Stomach (tissue), 8 donors: ENCODE measurements at regions not wholly inside any gene's neighbourhood (a gene's known extent, or its start where the extent isn't known, plus 50 kb on each side); places are given as distances from the start of the nearest gene placed in this dataset.

Experiments used
- DNase-seq, 2 donors: peaks; one replicate each; pipeline versions ENCODE4 v3.0.0 to v3.0.0-alpha.2; 2013 to 2019
- H3K27ac ChIP-seq, 5 donors: fragments of 200-600 bp in 4 of 5; sonication (generic) in 4 of 5; one replicate each; pipeline ENCODE4 v1.5.1; 2013 to 2019; ENCODE audit warnings: mild to moderate bottlenecking in 1 of 5, moderate library complexity in 1 of 5
- H3K27me3 ChIP-seq, 3 donors: fragments of 200-600 bp; sonication (generic); one replicate each; pipeline ENCODE4 v1.5.1; 2017 to 2019; ENCODE audit warnings: mixed run types in 1 of 3
- H3K36me3 ChIP-seq, 4 donors: fragments of 200-600 bp; sonication (generic); 1 replicate in 3 of 4; 2 replicates in 1 of 4; pipeline ENCODE4 v1.5.1; 2016 to 2019
- H3K4me1 ChIP-seq, 4 donors: fragments of 200-600 bp; sonication (generic); one replicate each; pipeline ENCODE4 v1.5.1; 2016 to 2019
- H3K4me3 ChIP-seq, 4 donors: fragments of 200-600 bp; sonication (generic) in 3 of 4; one replicate each; pipeline ENCODE4 v1.5.1; 2016 to 2019; ENCODE audit warnings: mild to moderate bottlenecking in 1 of 4
- H3K9me3 ChIP-seq, 4 donors: fragments of 200-600 bp; sonication (generic); one replicate each; pipeline ENCODE4 v1.5.1; 2016 to 2019
- CTCF ChIP-seq, 7 experiments: fragments of 450-650 bp in 4 of 7; fragments of 200-600 bp in 3 of 7; sonication (generic) in 3 of 7; IDR thresholded peaks; one replicate each; pipeline ENCODE4 v1.5.1; 2016 to 2019; ENCODE audit warnings: antibody characterized with exemption in 7 of 7, control low read depth in 2 of 7, mild to moderate bottlenecking in 1 of 7
- EP300 ChIP-seq: sonication (generic); formaldehyde crosslinking; IDR thresholded peaks from one replicate; pipeline ENCODE4 v1.6.1; 2017; ENCODE audit warnings: antibody characterized with exemption
- POLR2A ChIP-seq, 4 donors: fragments of 450-650 bp; IDR thresholded peaks; one replicate each; pipeline ENCODE4 v1.6.1; 2016; ENCODE audit warnings: antibody characterized with exemption in 4 of 4, control low read depth in 2 of 4, mild to moderate bottlenecking in 1 of 4, moderate library complexity in 1 of 4
- POLR2AphosphoS5 ChIP-seq, 3 donors: sonication (generic); formaldehyde crosslinking; IDR thresholded peaks; one replicate each; pipeline ENCODE4 v1.6.1; 2016; ENCODE audit warnings: antibody characterized with exemption in 3 of 3
- WGBS, 5 donors: extraction: QIAGEN DNeasy Blood & Tissue Kit in 3 of 5; methylation state at CpG; one replicate each; pipeline versions ENCODE4 v1.1.5 to v1.1.7; 2013 to 2018; 5-methylcytosine and 5-hydroxymethylcytosine counted together
- intact Hi-C: fragments of 100-400 bp; cut with DNase I; formaldehyde crosslinking; loops from one replicate; pipeline ENCODE4 v1.15.1; 2023; ENCODE audit warnings: low total_unique reads
- donor health status: healthy with polysubstance abuse.
- donor health status: Bipolar disorder and iron deficiency.
- donor health status: healthy.

GRCh38 chr20:47999166-47999565 is 213.9 kb upstream of the SULF2 start:
- no peak for DNase-seq
- intact Hi-C loops, result no loop called here
- TF ChIP-seq EP300, result no peak
- TF ChIP-seq POLR2A (IDR thresholded peaks at IDR 0.05), result no peak
- TF ChIP-seq POLR2AphosphoS5 (IDR thresholded peaks at IDR 0.05), result no peak
- TF ChIP-seq CTCF (IDR thresholded peaks at IDR 0.05), result no peak

GRCh38 chr20:47998736-47999135 is 213.5 kb upstream of the SULF2 start:
- H3K4me1 ChIP-seq, result no peaks in the 10 kb centered on the region
- WGBS, 5 donors, result 75 to 91% (median 78%) methylated on average over 5 of the region's 5 CpGs
- intact Hi-C loops, result no loop called here

More at GRCh38 chr20:47999166-47999565, 213.9 kb upstream of the SULF2 start:
- peaks cover 0 to 17% (median 5%) of the 10 kb centered on the region in 4 donors for H3K9me3 ChIP-seq
- no peaks in the 10 kb centered on the region for H3K4me1 ChIP-seq
- no peaks in the 10 kb centered on the region for H3K27me3 ChIP-seq
- no peak overlapping the region for H3K27ac ChIP-seq
- H3K4me3 ChIP-seq, result no peak overlapping the region
- H3K36me3 ChIP-seq, result no peaks in the 10 kb centered on the region

GRCh38 chr20:47995661-47996060 is 210.4 kb upstream of the SULF2 start:
- peaks cover 0 to 15% (median 10%) of the 10 kb centered on the region in 4 donors for H3K9me3 ChIP-seq
- H3K4me1 ChIP-seq, result no peaks in the 10 kb centered on the region
- H3K4me3 ChIP-seq, result no peak overlapping the region
- H3K27me3 ChIP-seq, result no peaks in the 10 kb centered on the region
- no peak overlapping the region for H3K27ac ChIP-seq
- TF ChIP-seq CTCF (IDR thresholded peaks at IDR 0.05), result no peak
- no peak for TF ChIP-seq POLR2AphosphoS5 (IDR thresholded peaks at IDR 0.05)
- DNase-seq, result no peak
- intact Hi-C loops, result no loop called here
- no peaks in the 10 kb centered on the region for H3K36me3 ChIP-seq
- 66 to 74% (median 73%) methylated on average over 6 of the region's 6 CpGs for WGBS, 5 donors

More at GRCh38 chr20:47998736-47999135, 213.5 kb upstream of the SULF2 start:
- DNase-seq, result no peak
- peaks cover 0 to 18% (median 5%) of the 10 kb centered on the region in 4 donors for H3K9me3 ChIP-seq
- H3K27ac ChIP-seq, result no peak overlapping the region
- H3K36me3 ChIP-seq, result no peaks in the 10 kb centered on the region
- no peak overlapping the region for H3K4me3 ChIP-seq
- TF ChIP-seq CTCF (IDR thresholded peaks at IDR 0.05) (no peak), EP300 (no peak), POLR2A (IDR thresholded peaks at IDR 0.05) (no peak), POLR2AphosphoS5 (IDR thresholded peaks at IDR 0.05) (no peak)
- H3K27me3 ChIP-seq, result no peaks in the 10 kb centered on the region

GRCh38 chr20:47993817-47994216 is 208.5 kb upstream of the SULF2 start:
- TF ChIP-seq POLR2A (IDR thresholded peaks at IDR 0.05), result no peak
- Histone ChIP-seq H3K36me3 (no peaks in the 10 kb centered on the region), H3K27me3 (no peaks in the 10 kb centered on the region), H3K9me3 (peaks cover 0 to 15% (median 10%) of the 10 kb centered on the region in 4 donors), H3K27ac (no peak overlapping the region), H3K4me3 (no peak overlapping the region), H3K4me1 (no peaks in the 10 kb centered on the region)
- 95 to 100% (median 96%) methylated on average over 3 of the region's 3 CpGs for WGBS, 5 donors
- intact Hi-C loops, result no loop called here
- no peak for DNase-seq

GRCh38 chr20:47993035-47993755 is 207.9 kb upstream of the SULF2 start:
- H3K27me3 ChIP-seq, result no peaks in the 10 kb centered on the region
- H3K36me3 ChIP-seq, result no peaks in the 10 kb centered on the region
- DNase-seq, result no peak
- H3K4me3 ChIP-seq, result no peak overlapping the region
- 63 to 72% (median 71%) methylated on average over 9 of the region's 9 CpGs for WGBS, 5 donors
- no peaks in the 10 kb centered on the region for H3K4me1 ChIP-seq
- intact Hi-C loops, result no loop called here
- peaks cover 0 to 15% (median 10%) of the 10 kb centered on the region in 4 donors for H3K9me3 ChIP-seq
- H3K27ac ChIP-seq, result no peak overlapping the region
- TF ChIP-seq POLR2A (IDR thresholded peaks at IDR 0.05), result no peak
- no peak for TF ChIP-seq EP300
- TF ChIP-seq POLR2AphosphoS5 (IDR thresholded peaks at IDR 0.05), result no peak
- no peak for TF ChIP-seq CTCF (IDR thresholded peaks at IDR 0.05)
